GM21717 (cell line): ENCODE measurements at regions not wholly inside any gene's neighbourhood (a gene's known extent, or its start where the extent isn't known, plus 50 kb on each side); places are given as distances from the start of the nearest gene placed in this dataset.

Experiments
- ATAC-seq: cut with Tn5 transposase; IDR thresholded peaks from one replicate; pipeline ENCODE4 v1.9.1; 2021; ENCODE audit warnings: mild to moderate bottlenecking, moderate library complexity; ENCODE audit not compliant: unreplicated experiment

- no peak for ATAC-seq
Observed at GRCh38 chr11:97234016-97234415, 844.2 kb downstream of the JRKL start.

GRCh38 chr11:97237151-97237550 is 847.3 kb downstream of the JRKL start:
- ATAC-seq, result no peak

- no peak for ATAC-seq
Observed at GRCh38 chr11:97247601-97248000, 857.8 kb downstream of the JRKL start.

GRCh38 chr11:97254790-97255189 is 865.0 kb downstream of the JRKL start:
- ATAC-seq, result no peak

GRCh38 chr11:97259434-97259833 is 869.6 kb downstream of the JRKL start:
- ATAC-seq, result no peak

- ATAC-seq, result no peak
Observed at GRCh38 chr11:97259884-97260283, 870.1 kb downstream of the JRKL start.

- no peak for ATAC-seq
Observed at GRCh38 chr11:97263183-97263858, 873.5 kb downstream of the JRKL start.

- ATAC-seq, result no peak
Observed at GRCh38 chr11:97269527-97269926, 879.7 kb downstream of the JRKL start.

GRCh38 chr11:97279341-97279740 is 889.5 kb downstream of the JRKL start:
- no peak for ATAC-seq

GRCh38 chr11:97280347-97280746 is 890.5 kb downstream of the JRKL start:
- ATAC-seq, result no peak

GRCh38 chr11:97289823-97290222 is 900.0 kb downstream of the JRKL start:
- no peak for ATAC-seq

- no peak for ATAC-seq
Observed at GRCh38 chr11:97290464-97291041, 900.7 kb downstream of the JRKL start.

- ATAC-seq, result no peak
Observed at GRCh38 chr11:97296301-97296700, 906.5 kb downstream of the JRKL start.

- no peak for ATAC-seq
Observed at GRCh38 chr11:97309291-97309690, 919.5 kb downstream of the JRKL start.

- ATAC-seq, result no peak
Observed at GRCh38 chr11:97325693-97326092, 935.9 kb downstream of the JRKL start.

- ATAC-seq, result no peak
Observed at GRCh38 chr11:97332271-97332670, 942.5 kb downstream of the JRKL start.

- no peak for ATAC-seq
Observed at GRCh38 chr11:97336064-97336463, 946.3 kb downstream of the JRKL start.

- no peak for ATAC-seq
Observed at GRCh38 chr11:97345032-97345431, 955.2 kb downstream of the JRKL start.

GRCh38 chr11:97349201-97349600 is 959.4 kb downstream of the JRKL start:
- no peak for ATAC-seq

GRCh38 chr11:97351939-97352338 is 962.1 kb downstream of the JRKL start:
- ATAC-seq, result no peak

GRCh38 chr11:97354026-97354425 is 964.2 kb downstream of the JRKL start:
- ATAC-seq, result no peak

GRCh38 chr11:97354576-97354975 is 964.8 kb downstream of the JRKL start:
- ATAC-seq, result no peak

GRCh38 chr11:97355230-97355629 is 965.4 kb downstream of the JRKL start:
- no peak for ATAC-seq
